EL (cell line): ENCODE measurements at regions not wholly inside any gene's neighbourhood (a gene's known extent, or its start where the extent isn't known, plus 50 kb on each side); places are given as distances from the start of the nearest gene placed in this dataset.
"Not testable (repeated sequence)": the region's sequence is repeated elsewhere in the genome, so short reads cannot be mapped to it uniquely, and the experiment has no call there.

Experiments
- DNase-seq: peaks from one replicate; pipeline ENCODE4 v3.0.0-alpha.2; 2016

- not testable (repeated sequence) for DNase-seq
Observed at GRCh38 chr2:123618642-123619041, 406.4 kb upstream of the CNTNAP5 start.

GRCh38 chr2:123624816-123625215, 400.3 kb upstream of the CNTNAP5 start:
- no peak for DNase-seq

GRCh38 chr2:123636232-123636631, 388.9 kb upstream of the CNTNAP5 start:
- DNase-seq: no peak

DNA sequence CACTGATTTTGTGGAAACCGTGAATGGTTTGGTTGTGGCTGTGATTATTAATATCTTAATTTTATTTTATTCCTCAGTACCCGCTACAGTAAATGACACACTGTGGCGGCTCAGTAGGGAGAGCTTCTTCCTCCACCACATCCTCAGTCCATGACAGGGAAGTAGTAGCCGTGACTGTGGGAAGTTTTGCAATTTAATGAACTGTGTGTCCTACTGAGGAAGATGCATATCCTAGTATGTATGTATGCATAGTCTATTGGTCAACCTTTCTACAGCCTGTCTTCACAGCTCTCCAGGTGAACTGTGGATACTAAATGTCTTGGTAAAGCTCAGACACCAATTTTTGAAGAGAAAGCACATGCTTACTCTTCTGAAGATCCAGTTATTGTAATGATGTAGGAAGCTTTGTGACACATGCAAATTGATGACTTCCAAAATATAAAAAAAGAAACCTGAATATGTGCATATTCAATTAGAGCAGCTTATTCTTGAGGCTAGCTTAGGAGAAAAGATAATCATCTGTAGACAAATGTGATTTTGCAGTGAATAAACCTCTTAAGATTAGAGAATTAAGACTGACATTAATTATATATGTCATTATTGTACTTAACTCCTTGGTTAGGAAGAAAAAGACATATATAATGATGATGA, 384.3 kb upstream of the CNTNAP5 start:
- no peak for DNase-seq

- no peak for DNase-seq
Observed at GRCh38 chr2:123644053-123644452, 381.0 kb upstream of the CNTNAP5 start.

- no peak for DNase-seq
Observed at GRCh38 chr2:123648016-123648415, 377.1 kb upstream of the CNTNAP5 start.

- DNase-seq: no peak
Observed at GRCh38 chr2:123648956-123649355, 376.1 kb upstream of the CNTNAP5 start.

DNA sequence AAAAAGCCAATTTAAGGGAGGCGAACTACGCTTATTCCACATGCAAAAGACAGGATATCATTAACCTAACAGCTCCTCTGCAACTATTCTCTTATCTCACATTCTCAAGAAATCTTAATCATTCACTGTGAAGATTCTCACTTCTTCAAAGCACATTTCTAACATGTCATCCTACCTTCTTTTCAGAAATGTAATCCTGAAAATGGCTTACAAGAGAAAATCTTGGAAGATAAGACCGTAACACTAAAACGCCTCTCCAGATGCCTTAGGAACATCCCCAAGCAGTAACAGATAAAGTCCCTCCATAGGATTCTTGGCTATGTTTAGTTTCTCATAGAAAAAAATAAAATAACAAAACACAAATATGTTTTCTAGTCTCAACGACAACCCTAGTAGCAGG, 373.9 kb upstream of the CNTNAP5 start:
- no peak for DNase-seq

DNA sequence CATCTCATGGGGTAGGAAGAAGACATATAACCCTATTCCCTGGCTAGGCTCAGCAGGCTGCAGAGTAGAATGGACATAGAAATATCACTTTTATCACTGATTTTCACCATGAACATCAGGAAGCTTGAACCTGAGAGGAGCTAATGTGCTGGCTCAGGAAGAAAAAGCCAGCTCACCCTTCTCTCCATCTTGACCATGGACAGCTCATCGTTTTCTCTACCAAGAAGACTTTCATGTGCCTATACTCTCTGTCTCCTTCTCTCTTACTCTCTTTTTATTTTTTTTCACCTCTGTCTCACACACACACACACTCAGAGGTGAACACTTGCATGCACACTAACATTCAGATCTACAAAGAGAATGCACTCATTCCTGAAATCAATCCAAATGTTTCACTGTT, 372.8 kb upstream of the CNTNAP5 start:
- DNase-seq: no peak

- no peak for DNase-seq
Observed at GRCh38 chr2:123656590-123656989, 368.5 kb upstream of the CNTNAP5 start.

- DNase-seq: no peak
Observed at GRCh38 chr2:123659120-123659519, 366.0 kb upstream of the CNTNAP5 start.

DNA sequence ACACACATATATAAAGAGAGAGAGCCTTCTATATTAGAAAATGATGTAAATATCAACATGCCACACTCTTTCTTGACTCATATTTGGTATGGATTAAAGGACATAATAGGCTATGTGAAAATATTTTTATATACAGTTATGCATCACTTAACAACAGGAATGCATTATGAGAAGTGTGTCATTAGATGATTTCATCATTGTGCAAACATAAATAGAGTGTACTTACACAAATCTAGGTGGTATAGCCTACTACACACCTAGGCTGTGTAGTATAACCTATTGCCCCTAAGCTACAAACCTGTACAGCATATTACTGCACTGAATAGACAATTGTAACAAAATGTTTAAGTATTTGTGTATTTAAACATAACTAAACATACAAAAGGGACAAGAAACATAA, 354.8 kb upstream of the CNTNAP5 start:
- DNase-seq: no peak

DNA sequence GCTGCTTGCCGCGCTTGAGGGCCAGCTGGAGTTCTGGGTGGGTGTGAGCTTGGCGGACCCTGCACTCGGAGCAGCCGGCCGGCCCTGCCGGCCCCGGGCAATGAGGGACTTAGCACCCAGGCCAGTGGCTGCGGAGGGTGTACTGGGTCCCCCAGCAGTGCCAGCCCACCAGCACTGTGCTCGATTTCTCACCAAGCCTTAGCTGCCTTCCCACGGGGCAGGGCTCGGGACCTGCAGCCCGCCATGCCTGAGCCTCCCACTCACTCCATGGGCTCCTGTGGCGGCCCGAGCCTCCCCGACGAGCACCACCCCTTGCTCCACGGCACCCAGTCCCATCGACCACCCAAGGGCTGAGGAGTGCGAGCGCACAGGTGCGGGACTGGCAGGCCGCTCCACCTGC, 341.3 kb upstream of the CNTNAP5 start:
- DNase-seq: not testable (repeated sequence)

- no peak for DNase-seq
Observed at GRCh38 chr2:123687064-123687463, 338.0 kb upstream of the CNTNAP5 start.

DNA sequence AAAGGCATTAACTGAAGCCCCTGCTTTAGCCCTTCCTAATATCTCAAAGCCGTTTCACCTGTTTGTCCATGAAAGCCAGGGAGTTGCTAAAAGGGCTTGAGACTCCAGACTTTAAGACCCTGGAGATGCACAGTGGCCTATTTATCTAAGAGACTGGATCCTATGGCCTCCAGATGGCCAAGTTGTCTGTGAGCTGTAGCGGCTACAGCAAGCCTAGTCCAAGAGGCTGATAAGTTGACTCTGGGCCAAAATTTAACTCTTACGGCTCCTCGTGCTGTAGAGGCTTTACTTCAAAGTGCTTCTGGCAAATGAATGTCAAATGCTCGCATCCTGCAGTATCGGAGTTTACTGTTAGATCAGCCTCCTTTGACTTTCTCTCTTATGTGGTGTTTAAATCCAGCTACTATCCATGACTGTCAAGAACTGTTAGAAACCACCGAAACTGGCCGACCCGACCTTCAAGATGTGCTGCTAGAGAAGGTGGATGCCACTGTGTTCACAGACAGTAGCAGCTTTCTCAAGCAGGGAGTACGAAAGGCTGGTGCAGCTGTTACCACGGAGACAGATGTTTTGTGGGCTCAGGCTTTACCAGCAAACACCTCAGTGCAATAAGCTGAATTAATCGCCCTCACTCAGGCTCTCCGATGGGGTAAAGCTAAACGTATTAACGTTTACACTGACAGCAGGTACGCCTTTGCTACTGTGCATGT, 336.7 kb upstream of the CNTNAP5 start:
- DNase-seq: no peak

DNA sequence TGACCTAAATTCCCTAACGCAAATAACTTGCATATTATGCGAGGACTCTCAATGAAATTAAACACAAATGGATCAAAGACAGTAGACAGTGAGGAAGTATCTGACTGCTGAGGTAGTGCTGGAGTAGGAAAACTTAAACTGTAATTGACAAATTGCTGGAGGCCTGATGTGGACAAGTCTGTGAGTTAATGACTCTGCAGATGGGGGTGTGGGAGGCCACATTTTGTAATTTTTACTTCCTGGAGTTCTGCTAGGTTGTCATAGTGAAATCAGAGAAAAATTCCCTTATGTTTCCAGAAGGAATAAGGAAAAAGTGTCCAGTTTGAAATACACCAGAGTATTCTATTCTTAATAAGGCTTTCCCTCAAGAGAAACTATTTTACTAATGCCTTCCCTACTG, 333.0 kb upstream of the CNTNAP5 start:
- DNase-seq: no peak

GRCh38 chr2:123693836-123694235, 331.3 kb upstream of the CNTNAP5 start:
- no peak for DNase-seq

DNA sequence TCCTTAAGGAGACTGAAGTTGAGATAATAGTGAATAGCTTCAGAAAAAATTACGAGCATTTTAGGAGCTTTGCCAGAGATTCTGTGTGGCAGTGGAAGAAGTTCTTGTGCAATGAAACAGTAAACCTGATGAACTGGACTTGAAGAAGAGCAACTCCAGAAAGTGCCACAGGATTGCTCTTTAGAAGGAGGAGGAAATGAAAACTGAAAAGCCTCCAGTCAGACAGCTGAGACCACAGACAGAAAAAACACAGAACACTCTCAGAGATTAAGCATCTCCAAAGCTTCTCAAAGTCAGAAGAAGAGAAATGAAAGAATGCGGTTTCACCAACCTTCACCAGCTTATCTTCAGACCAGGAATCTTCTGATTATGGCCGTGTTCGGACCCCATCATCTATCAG, 329.7 kb upstream of the CNTNAP5 start:
- no peak for DNase-seq

GRCh38 chr2:123696021-123696420, 329.1 kb upstream of the CNTNAP5 start:
- no peak for DNase-seq

- no peak for DNase-seq
Observed at GRCh38 chr2:123696799-123697410, 328.2 kb upstream of the CNTNAP5 start.

DNA sequence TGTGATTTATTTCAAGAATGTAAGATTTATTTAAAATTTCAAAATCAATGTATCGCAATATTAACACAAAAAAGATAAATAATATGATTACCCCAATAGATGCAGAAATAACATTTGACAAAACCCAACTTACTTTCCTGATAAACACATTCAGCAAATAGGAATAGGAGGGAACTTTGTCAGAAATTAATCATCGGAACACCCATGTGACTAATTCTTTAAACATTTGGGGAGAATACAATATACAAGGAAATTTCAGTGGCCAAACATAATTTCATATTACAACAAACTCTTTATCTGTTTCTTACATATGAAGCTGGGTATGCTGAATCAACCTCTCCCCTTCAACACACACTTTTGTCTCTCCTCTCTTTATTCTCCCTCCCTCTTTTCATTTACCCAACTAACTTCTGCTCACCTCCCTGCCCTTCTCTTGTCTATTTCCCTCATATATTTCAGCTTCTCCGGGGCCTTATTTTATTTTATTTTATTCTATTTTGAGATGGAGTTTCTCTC, 309.6 kb upstream of the CNTNAP5 start:
- DNase-seq: no peak

DNA sequence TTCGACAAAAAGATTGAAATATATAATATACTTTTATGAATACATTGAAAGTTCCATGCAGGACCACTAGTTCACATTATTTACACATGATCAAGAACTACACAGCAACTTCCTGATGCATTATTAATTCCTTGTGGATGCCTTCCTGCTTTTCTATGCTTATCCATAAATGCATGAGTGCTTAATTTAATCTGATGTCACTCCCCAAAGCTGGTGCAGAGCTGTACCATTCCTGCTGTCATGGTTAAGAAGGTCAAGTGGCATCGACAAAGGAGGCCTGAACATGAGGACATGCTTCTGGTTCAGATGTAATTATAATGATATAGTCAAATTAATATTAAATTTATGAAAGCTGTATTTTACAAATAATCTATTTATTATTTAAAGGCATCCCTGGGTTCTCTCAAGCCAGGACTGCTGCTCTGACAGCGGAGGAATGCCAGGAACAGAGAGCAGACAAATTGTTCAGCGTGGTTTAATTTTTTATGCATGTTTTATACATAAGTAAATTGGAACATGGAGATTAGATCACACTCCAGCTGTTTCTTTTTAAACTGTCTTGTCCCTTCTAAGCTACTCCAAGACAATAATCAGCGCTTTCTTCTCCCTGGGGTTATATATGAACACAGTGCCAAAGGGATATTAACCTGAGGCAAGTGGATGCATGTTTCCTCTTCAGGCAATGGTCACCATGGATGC, 307.3 kb upstream of the CNTNAP5 start:
- DNase-seq: no peak

- no peak for DNase-seq
Observed at GRCh38 chr2:123720760-123721159, 304.3 kb upstream of the CNTNAP5 start.

DNA sequence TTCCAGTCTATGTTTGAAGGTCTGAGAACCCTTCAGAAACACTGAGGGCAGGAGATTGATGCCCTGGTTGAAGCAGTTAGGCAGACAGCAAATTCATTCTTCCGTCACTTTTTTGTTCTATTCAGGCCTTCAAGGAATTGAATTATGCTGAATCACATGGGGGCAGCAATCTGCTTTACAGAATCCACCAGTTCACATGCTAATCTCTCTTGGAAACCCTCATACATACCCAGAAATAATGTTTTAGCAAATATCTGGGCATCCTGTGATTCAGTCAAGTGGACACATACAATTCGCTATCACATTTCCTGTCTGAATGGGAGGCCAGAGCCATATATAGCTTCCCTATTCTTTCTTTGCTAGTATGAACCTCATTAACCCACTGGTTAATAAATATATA, 301.4 kb upstream of the CNTNAP5 start:
- no peak for DNase-seq
